Embryonic facial prominence (tissue), 1 donor: ENCODE measurements at regions not wholly inside any gene's neighbourhood (a gene's known extent, or its start where the extent isn't known, plus 50 kb on each side); places are given as distances from the start of the nearest gene placed in this dataset.

Experiments used
- DNase-seq: peaks from one replicate; pipeline ENCODE4 v3.0.0-alpha.2; 2016; ENCODE audit errors: extremely low spot score

- no peak for DNase-seq
Measured at GRCh38 chr2:111708476-111709180, 175.4 kb downstream of the ANAPC1 start.

- no peak for DNase-seq
Measured at GRCh38 chr2:111709321-111709720, 174.7 kb downstream of the ANAPC1 start.

DNA sequence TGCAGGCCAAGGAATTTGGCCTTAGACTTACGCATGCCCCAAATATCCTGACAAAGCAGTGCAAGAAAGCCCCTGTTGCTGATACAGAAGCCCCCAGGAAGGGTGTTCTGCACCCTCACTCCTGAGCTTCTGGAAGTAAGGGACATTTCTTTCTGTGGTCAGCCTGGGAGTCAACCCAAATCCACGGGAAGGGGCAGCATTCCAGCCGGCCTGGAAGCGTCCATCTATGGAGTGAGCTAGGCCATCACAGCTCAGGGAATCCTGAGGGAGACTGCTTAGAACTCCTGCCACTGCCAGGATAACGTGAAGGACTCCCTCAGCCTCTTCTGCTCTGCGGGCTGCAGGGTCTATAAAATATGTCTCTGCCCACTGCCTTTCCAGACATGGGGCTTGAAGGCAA is 173.9 kb downstream of the ANAPC1 start:
- DNase-seq, result no peak

GRCh38 chr2:111710613-111711012 is 173.4 kb downstream of the ANAPC1 start:
- DNase-seq, result no peak

GRCh38 chr2:111711270-111711669 is 172.7 kb downstream of the ANAPC1 start:
- DNase-seq, result no peak

DNA sequence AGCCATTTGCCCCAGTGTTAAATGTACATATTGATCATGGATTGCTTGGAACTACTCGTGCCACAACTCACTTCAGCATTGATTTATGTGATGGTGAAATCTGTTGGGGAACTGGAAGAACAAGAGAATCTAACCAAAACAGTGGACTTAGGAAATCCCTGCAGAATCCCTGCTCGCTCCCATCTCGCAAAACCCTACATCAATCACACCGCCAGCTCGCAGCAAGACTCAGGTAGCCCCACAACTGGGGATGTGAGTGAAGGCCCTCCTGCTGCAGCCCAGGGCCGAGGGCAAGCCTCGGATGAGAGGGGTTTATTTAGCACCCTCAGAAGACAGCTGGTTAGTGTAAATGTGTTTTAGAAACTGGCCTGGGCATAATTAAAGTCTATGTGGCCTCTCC is 171.6 kb downstream of the ANAPC1 start:
- DNase-seq, result no peak

- DNase-seq, result no peak
Measured at GRCh38 chr2:111712940-111713515, 171.0 kb downstream of the ANAPC1 start.

GRCh38 chr2:111715987-111716904 is 167.7 kb downstream of the ANAPC1 start:
- DNase-seq, result no peak

DNA sequence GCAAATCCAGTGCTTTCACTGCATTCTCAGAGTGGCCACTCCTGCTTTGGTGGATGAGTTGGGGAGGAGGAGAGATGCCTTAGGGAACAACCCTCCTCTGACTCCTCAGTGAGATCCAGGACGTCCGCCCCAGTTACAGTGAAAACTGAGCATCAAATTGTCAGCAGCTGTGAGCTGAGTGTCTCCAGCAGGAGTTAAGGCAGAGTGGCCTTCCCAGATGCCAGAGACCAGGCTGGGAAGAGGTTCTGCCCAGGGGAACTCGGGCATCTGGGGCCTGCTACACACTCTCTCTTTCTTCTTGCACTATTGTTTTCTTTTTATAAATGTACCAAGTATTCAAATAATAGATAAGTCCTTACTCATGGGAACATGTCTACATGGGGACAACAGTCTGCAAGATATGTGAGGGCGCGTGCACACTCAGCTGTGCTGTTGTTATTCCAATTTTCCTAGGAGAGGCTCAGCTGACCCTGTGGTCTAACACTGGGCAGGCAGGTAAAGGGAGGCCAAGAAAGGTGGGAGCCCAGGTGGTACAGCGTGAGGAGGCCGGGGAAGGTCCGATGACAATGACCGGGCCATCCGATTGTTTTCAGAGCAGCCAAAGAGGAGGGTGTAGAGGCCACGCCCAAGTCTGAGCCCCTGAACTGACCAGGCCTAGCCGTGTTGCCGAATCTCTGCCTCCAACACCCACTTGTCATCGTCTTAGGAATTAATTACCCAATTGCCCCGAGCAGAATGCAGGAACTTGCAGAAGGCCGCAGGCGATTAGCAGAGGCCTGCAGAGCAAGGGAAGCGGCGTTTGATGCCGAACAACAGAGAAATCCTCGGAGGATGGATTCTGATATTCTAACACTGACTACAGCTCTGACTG is 166.9 kb downstream of the ANAPC1 start:
- DNase-seq, result no peak
